ENCODE measurements at regions not wholly inside any gene's neighbourhood (a gene's known extent, or its start where the extent isn't known, plus 50 kb on each side); places are given as distances from the start of the nearest gene placed in this dataset.

GRCh38 chr4:74534121-74534520 is 89.2 kb downstream of the AREG start:
- H3K4me3 Mint-ChIP-seq (ENCODE audit: unreplicated experiment), result no peak overlapping the region
- no peak overlapping the region for H3K27ac Mint-ChIP-seq (ENCODE audit: unreplicated experiment)
- H3K36me3 Mint-ChIP-seq (ENCODE audit: low read depth, unreplicated experiment), result no peaks in the 10 kb centered on the region
- H3K9me3 Mint-ChIP-seq (ENCODE audit: unreplicated experiment), result no peaks in the 10 kb centered on the region
- DNase-seq (ENCODE audit: low spot score), result no peak
- H3K4me1 Mint-ChIP-seq (ENCODE audit: unreplicated experiment), result peaks cover 4% of the 10 kb centered on the region
- H3K27me3 Mint-ChIP-seq (ENCODE audit: unreplicated experiment), result no peaks in the 10 kb centered on the region
- no peak for TF ChIP-seq CTCF (IDR thresholded peaks at IDR 0.05; ENCODE audit: unreplicated experiment)

- Mint-ChIP-seq H3K27me3 (ENCODE audit: unreplicated experiment) (no peaks in the 10 kb centered on the region), H3K4me1 (ENCODE audit: unreplicated experiment) (no peaks in the 10 kb centered on the region), H3K27ac (ENCODE audit: unreplicated experiment) (no peak overlapping the region), H3K4me3 (ENCODE audit: unreplicated experiment) (no peak overlapping the region), H3K9me3 (ENCODE audit: unreplicated experiment) (no peaks in the 10 kb centered on the region), H3K36me3 (ENCODE audit: low read depth, unreplicated experiment) (no peaks in the 10 kb centered on the region)
- DNase-seq (ENCODE audit: low spot score), result no peak
- TF ChIP-seq CTCF (IDR thresholded peaks at IDR 0.05; ENCODE audit: unreplicated experiment), result no peak
Measured at GRCh38 chr4:74534936-74535335, 90.0 kb downstream of the AREG start.

- Mint-ChIP-seq H3K9me3 (ENCODE audit: unreplicated experiment) (no peaks in the 10 kb centered on the region), H3K4me3 (ENCODE audit: unreplicated experiment) (no peak overlapping the region), H3K27me3 (ENCODE audit: unreplicated experiment) (no peaks in the 10 kb centered on the region), H3K36me3 (ENCODE audit: low read depth, unreplicated experiment) (no peaks in the 10 kb centered on the region), H3K27ac (ENCODE audit: unreplicated experiment) (no peak overlapping the region), H3K4me1 (ENCODE audit: unreplicated experiment) (no peaks in the 10 kb centered on the region)
- DNase-seq (ENCODE audit: low spot score), result no peak
- TF ChIP-seq CTCF (IDR thresholded peaks at IDR 0.05; ENCODE audit: unreplicated experiment), result no peak
Measured at GRCh38 chr4:74535512-74535911, 90.6 kb downstream of the AREG start.

- no peak for DNase-seq (ENCODE audit: low spot score)
- H3K9me3 Mint-ChIP-seq (ENCODE audit: unreplicated experiment), result no peaks in the 10 kb centered on the region
- H3K27me3 Mint-ChIP-seq (ENCODE audit: unreplicated experiment), result peaks cover 2% of the 10 kb centered on the region
- no peaks in the 10 kb centered on the region for H3K4me1 Mint-ChIP-seq (ENCODE audit: unreplicated experiment)
- H3K4me3 Mint-ChIP-seq (ENCODE audit: unreplicated experiment), result no peak overlapping the region
- H3K27ac Mint-ChIP-seq (ENCODE audit: unreplicated experiment), result no peak overlapping the region
- TF ChIP-seq CTCF (IDR thresholded peaks at IDR 0.05; ENCODE audit: unreplicated experiment), result peak; percentile 17
- H3K36me3 Mint-ChIP-seq (ENCODE audit: low read depth, unreplicated experiment), result no peaks in the 10 kb centered on the region
Measured at GRCh38 chr4:74536557-74536956, 91.6 kb downstream of the AREG start.

GRCh38 chr4:74537459-74537858 is 92.5 kb downstream of the AREG start:
- Mint-ChIP-seq H3K4me3 (ENCODE audit: unreplicated experiment) (no peak overlapping the region), H3K27ac (ENCODE audit: unreplicated experiment) (no peak overlapping the region), H3K27me3 (ENCODE audit: unreplicated experiment) (peaks cover 2% of the 10 kb centered on the region), H3K36me3 (ENCODE audit: low read depth, unreplicated experiment) (no peaks in the 10 kb centered on the region), H3K9me3 (ENCODE audit: unreplicated experiment) (no peaks in the 10 kb centered on the region), H3K4me1 (ENCODE audit: unreplicated experiment) (no peaks in the 10 kb centered on the region)
- TF ChIP-seq CTCF (IDR thresholded peaks at IDR 0.05; ENCODE audit: unreplicated experiment), result no peak
- DNase-seq (ENCODE audit: low spot score), result no peak

All from endothelial cell (in vitro differentiated cells).